ENCODE measurements at regions not wholly inside any gene's neighbourhood (a gene's known extent, or its start where the extent isn't known, plus 50 kb on each side); places are given as distances from the start of the nearest gene placed in this dataset.
"Not testable (repeated sequence)": the region's sequence is repeated elsewhere in the genome, so short reads cannot be mapped to it uniquely, and the experiment has no call there.

DNA sequence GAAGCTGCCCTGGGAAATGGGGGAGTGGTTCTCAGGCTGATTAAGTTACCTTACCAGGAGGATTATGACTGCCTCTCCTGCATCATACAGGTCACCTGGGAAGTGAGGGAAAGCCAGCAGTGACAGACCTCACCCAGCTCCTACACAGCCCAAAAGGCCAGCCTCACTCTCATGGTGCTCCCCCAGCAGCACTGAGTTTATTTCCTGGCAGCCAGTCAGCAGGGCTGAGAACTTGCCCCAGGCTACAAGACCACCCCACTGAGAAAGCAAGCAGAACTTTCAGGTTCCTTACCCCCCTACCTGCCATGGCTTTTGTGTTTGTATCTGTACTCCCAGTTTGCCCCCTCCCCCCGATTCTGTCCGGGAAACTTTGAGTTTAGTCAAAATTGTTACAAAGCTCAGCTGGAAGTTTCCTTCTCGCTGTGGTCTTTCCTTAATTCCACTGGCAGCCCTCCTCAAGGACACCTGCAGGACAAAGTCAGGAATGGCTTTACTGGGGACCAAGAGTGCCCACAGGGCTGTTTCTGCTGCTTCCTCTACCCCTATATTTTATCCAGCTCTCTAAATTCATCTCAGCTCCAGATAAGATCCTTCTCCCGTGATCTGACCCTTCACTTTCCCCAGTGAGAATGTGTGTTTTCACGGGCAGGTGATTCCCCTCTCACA lies 649.8 kb upstream of the MBL2 start:
- no peak for DNase-seq

GRCh38 chr10:53412651-53413050 lies 640.1 kb upstream of the MBL2 start:
- DNase-seq, result no peak

GRCh38 chr10:53406532-53406931 lies 633.9 kb upstream of the MBL2 start:
- no peak for DNase-seq

GRCh38 chr10:53403688-53404087 lies 631.1 kb upstream of the MBL2 start:
- DNase-seq, result no peak

GRCh38 chr10:53402594-53402993 lies 630.0 kb upstream of the MBL2 start:
- DNase-seq, result no peak

DNA sequence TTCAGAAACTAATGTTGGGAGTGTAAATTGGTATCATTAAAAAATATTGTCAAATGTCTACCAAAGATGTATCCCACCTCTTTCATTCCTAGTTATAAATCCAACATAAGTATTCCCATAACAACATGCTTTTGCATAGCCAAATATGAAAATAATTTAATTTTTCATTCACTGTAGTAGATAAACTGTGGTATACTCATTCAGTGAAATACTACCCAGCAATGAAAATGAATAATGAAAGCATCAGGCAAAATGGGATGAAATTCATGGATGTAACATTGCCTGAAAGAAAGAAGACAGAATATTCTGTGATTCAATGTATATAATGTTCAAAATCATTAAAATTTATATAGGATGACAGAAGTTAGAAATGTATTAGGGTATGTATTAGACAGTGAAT lies 629.0 kb upstream of the MBL2 start:
- DNase-seq, result no peak

- DNase-seq, result no peak
Measured at GRCh38 chr10:53396876-53397275, 624.3 kb upstream of the MBL2 start.

DNA sequence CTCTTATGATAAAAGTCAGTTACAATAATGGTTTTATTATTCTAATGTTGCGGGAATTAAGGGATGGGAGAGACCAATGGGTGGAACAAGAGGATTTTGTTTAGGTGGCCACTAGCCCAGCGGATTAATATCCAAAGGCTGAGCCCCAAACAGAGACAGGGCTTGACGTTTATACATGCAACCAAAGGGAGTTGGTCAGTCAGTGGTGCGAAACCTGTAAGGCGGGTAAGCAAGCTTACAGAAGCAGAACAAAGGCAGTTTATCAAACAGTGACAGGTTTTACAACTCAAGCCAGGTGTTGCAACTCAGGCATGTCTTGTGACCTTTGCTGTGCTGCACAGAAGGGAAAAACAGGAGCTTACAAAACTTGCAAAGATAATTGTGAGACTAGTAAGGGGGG lies 622.9 kb upstream of the MBL2 start:
- DNase-seq, result no peak

GRCh38 chr10:53387562-53387961 lies 615.0 kb upstream of the MBL2 start:
- no peak for DNase-seq

DNA sequence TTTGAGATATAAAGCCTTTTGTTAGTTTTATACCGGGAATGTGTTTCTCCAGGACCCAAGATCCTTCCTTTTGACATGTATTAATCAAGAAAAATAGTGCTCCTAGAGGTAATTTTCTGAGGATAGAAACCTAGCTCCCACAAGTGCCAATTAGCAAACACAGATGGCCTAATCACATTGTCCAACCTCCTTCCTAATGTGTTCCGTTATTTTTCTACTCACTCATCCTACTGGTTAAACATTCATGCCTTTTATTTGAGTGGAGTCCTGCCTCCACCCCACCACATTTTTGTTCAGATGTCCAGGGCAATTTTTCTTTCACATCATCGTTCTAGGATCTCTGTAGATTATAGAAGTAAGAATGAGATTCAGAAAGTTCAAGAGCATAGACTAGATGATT lies 610.0 kb upstream of the MBL2 start:
- no peak for DNase-seq

- DNase-seq, result no peak
Measured at GRCh38 chr10:53379956-53380355, 607.4 kb upstream of the MBL2 start.

DNA sequence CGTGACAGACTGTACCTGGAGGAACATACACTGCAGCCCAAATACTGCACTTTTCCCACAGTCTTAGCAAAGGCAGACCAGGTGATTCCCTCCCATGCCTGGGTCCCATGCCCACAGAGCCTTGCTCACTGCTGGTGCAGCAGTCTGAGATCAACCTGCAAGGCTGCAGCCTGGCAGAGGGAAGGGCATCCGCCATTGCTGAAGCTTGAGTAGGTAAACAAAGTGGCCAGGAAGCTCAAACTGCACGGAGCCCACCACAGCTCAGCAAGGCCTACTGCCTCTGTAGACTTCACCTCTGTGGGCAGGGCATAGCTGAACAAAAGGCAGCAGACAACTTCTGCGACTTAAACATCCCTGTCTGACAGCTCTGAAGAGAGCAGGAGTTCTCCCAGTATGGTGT lies 597.8 kb upstream of the MBL2 start:
- no peak for DNase-seq

DNA sequence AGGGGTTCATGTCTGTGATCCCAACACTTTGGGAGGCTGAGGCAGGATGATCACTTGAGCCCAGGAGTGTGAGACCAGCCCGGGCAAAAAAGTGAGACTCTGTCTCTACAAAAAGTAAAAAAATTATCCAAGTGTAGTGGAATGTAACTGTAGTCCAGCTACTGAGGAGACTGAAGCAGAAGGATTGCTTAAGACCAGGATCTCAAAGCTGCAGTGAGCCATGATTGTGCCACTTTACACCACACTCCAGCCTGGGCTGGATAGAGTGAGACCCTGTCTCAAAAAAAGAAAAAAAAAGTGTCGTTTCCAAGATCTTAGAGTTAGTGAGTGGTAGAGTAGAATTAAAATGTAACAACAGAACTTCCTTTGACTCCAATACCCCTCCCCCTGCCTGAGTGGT lies 589.4 kb upstream of the MBL2 start:
- DNase-seq, result no peak

DNA sequence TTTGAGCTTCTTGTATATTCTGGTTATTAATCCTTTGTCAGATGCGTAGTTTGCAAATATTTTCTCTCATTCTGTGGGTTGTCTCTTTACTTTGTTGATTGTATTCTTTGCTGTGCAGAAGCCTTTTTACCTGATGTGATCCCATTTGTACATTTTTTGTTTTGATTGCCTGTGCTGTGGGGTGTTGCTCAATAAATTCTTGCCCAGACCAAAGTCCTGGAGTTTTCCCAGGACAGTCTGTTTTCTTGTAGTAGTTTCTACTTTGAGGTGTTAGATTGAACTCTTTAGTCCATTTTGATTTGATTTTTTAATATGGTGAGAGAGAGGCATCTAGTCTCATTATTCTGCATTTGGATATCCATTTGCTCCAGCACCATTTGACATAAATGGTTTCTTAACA lies 588.7 kb upstream of the MBL2 start:
- DNase-seq, result no peak

DNA sequence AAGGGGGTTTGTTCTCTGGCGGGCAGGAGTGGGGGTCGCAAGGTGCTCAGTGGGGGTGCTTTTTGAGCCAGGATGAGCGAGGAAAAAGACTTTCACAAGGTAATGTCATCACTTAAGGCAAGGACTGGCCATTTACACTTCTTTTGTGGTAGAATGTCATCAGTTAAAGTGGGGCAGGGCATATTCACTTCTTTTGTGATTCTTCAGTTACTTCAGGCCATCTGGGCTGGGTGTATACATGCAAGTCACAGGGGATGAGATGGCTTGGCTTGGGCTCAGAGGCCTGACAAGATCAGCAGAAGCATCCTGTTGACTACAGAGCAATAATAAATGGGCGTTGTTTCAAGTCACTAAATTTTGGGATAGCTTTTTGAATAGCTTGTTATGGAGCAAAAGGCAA lies 586.4 kb upstream of the MBL2 start:
- not testable (repeated sequence) for DNase-seq

- no peak for DNase-seq
Measured at GRCh38 chr10:53358536-53358935, 586.0 kb upstream of the MBL2 start.

- no peak for DNase-seq
Measured at GRCh38 chr10:53357587-53357986, 585.0 kb upstream of the MBL2 start.

DNA sequence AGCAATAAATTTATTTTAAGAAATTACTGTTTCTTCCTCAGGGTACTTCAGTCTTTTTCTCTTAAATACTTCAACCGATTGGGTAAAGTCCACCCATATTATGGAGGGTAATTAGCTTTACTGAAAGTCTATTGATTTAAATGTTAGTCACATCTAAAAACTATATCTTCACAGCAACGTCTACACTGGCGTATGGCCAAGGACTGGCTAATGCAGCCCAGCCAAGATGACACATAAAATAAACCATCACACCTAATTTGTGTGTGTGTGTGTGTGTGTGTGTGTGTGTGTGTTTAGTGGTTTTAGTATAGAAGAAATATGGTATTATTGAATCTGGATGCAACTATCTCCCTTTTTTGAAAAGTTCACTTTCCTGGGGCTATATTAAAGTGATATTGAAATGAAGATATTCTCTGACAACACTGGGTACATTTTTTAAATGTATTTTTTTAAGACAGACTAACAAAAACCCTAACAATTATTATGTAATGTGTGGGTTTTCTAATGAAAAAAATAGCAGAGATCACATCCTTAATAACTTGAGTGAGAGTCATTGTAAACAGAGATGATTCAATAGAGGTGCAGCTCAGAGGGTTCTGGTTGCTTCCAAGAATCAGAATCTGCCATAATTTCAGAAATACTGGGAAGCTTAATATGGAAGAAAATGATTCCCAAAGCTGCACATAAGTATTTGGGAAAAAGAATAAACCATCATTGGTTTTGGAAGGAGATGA lies 584.2 kb upstream of the MBL2 start:
- no peak for DNase-seq

- not testable (repeated sequence) for DNase-seq
Measured at GRCh38 chr10:53342531-53342930, 569.9 kb upstream of the MBL2 start.

DNA sequence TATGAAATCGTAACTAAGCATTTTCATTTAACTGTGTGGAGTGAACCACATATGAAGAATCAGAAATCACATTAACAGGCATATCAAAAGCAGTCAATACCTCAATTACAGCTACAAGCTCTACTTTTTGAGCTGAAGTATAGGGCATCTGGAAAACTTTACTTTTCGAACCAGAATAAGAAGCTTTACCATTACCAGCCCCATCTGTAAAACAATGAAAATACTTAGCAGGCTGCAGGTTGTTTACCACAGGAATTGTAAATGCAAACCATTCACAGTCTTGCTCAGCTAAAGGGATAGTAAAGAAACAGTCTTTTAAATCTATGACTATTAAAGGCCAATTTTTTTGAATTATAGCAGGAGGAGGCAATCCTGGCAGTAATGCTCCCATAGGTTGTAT lies 565.6 kb upstream of the MBL2 start:
- DNase-seq, result not testable (repeated sequence)

GRCh38 chr10:53335803-53336422 lies 563.3 kb upstream of the MBL2 start:
- DNase-seq, result not testable (repeated sequence)

DNA sequence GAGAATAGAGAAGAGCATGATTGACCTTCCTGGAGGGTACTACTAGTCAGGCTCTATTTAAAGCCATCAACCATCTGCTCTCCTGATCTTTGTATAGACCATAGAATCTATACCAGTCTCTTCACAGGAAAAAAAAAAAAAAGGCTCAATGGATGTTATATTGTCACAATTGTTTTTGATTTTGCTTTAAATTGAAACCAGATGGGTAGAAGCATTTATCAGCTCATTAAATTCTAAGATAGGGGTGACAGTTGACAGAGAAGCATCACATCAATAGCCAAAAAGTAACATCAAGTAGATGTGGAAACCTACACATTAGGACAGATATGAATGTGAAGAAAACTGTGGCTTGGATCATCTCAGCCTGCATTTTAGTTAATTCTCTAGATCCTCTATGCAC lies 558.9 kb upstream of the MBL2 start:
- no peak for DNase-seq

- not testable (repeated sequence) for DNase-seq
Measured at GRCh38 chr10:53326401-53327305, 554.1 kb upstream of the MBL2 start.
